MM.1S (cell line): ENCODE measurements at regions not wholly inside any gene's neighbourhood (a gene's known extent, or its start where the extent isn't known, plus 50 kb on each side); places are given as distances from the start of the nearest gene placed in this dataset.

Source experiments
- DNase-seq: peaks from one replicate; pipeline ENCODE4 v3.0.0-alpha.2; 2015
- H2AFZ ChIP-seq: fragments of 300-600 bp; sonication (generic); 2 replicates; pipeline ENCODE4 v1.6.0; 2016; ENCODE audit warnings: antibody characterized with exemption, low read length
- H3F3A ChIP-seq: fragments of 300-600 bp; sonication (generic); 2 replicates; pipeline ENCODE4 v1.6.1; 2016; ENCODE audit warnings: mild to moderate bottlenecking, antibody characterized with exemption, low read length, moderate library complexity, mixed read lengths; ENCODE audit not compliant: insufficient read depth
- H3K27ac ChIP-seq: fragments of 300-600 bp; sonication (generic); 2 replicates; pipeline ENCODE4 v1.5.1; 2016; ENCODE audit warnings: mild to moderate bottlenecking, low read length
- H3K27me3 ChIP-seq: fragments of 300-600 bp; sonication (generic); replicated peaks from 2 replicates; pipeline ENCODE4 v1.6.0; 2016; ENCODE audit warnings: low read length; ENCODE audit not compliant: insufficient read depth
- H3K36me3 ChIP-seq: fragments of 300-600 bp; sonication (generic); replicated peaks from 2 replicates; pipeline ENCODE4 v1.6.1; 2016; ENCODE audit warnings: mild to moderate bottlenecking, low read length, mixed read lengths; ENCODE audit not compliant: insufficient read depth
- H3K4me1 ChIP-seq: fragments of 300-600 bp; sonication (generic); 2 replicates; pipeline ENCODE4 v1.6.1; 2016; ENCODE audit warnings: low read length, mixed read lengths
- H3K4me2 ChIP-seq: fragments of 300-600 bp; sonication (generic); 2 replicates; pipeline ENCODE4 v1.6.0; 2016; ENCODE audit warnings: low read depth, low read length
- H3K4me3 ChIP-seq: fragments of 300-600 bp; sonication (generic); 2 replicates; pipeline ENCODE4 v1.5.1; 2016; ENCODE audit warnings: low read length, mixed read lengths
- H3K79me2 ChIP-seq: fragments of 300-600 bp; sonication (generic); 2 replicates; pipeline ENCODE4 v1.6.1; 2016; ENCODE audit warnings: mixed run types, low read length, mixed read lengths
- H3K9ac ChIP-seq: fragments of 300-600 bp; sonication (generic); 2 replicates; pipeline ENCODE4 v1.6.1; 2016; ENCODE audit warnings: low read length, mixed read lengths
- H3K9me2 ChIP-seq: fragments of 300-600 bp; sonication (generic); replicated peaks from 2 replicates; pipeline ENCODE4 v1.6.1; 2016; ENCODE audit warnings: mild to moderate bottlenecking, low read length, mixed read lengths; ENCODE audit not compliant: insufficient read depth
- H3K9me3 ChIP-seq: fragments of 300-600 bp; sonication (generic); replicated peaks from 2 replicates; pipeline ENCODE4 v1.6.1; 2016; ENCODE audit warnings: mild to moderate bottlenecking, low read length, mixed read lengths; ENCODE audit not compliant: insufficient read depth
- H4K20me1 ChIP-seq: fragments of 300-600 bp; sonication (generic); 2 replicates; pipeline ENCODE4 v1.6.1; 2016; ENCODE audit warnings: mild to moderate bottlenecking, low read length, moderate library complexity, mixed read lengths; ENCODE audit not compliant: insufficient read depth
- EZH2 ChIP-seq: fragments of 300-600 bp; sonication (generic); optimal IDR thresholded peaks from 2 replicates; pipeline ENCODE3; 2017; ENCODE audit warnings: low read depth, mild to moderate bottlenecking, antibody characterized with exemption, low read length, mixed read lengths
- EZH2phosphoT487 ChIP-seq: fragments of 300-600 bp; sonication (generic); IDR thresholded peaks from 2 replicates; pipeline ENCODE4 v1.6.1; 2018; ENCODE audit warnings: antibody characterized with exemption, low read length
- TF ChIP-seq, protein P1 (sequence below): fragments of 300-600 bp; sonication (generic); IDR thresholded peaks from 2 replicates; pipeline ENCODE4 v1.5.1; 2016; ENCODE audit warnings: antibody characterized with exemption, low read length, mixed read lengths

DNA sequence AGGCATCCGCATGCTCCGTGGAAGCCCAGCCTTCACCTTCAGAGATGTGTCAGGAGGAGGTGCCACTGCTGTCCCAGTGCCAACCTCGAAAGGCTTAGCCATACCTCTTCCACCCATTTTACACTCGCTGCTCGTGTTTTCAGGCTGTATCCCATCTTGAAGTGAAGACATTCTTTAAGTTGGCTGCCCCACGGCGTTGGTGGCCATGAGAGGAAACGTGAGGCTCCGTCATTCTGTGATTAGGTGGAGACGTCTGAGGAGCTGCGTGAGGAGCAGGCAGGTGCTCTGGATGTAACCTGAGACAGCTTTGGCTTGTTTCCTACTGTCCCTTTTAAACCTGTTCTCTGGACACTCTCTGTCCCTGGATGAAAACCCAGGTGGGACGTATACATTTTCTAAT is 159.9 kb upstream of the RNF32 start:
- Histone ChIP-seq H3K4me3 (no peak overlapping the region), H3K79me2 (no peaks in the 10 kb centered on the region), H3K4me2 (no peak overlapping the region), H3K27me3 (peaks cover 15% of the 10 kb centered on the region; the same call in 1 of the 2 replicates), H3K4me1 (no peaks in the 10 kb centered on the region), H3F3A (no peaks in the 10 kb centered on the region), H3K9me2 (no peaks in the 10 kb centered on the region), H3K27ac (no peak overlapping the region), H4K20me1 (no peaks in the 10 kb centered on the region), H3K9ac (no peak overlapping the region), H3K36me3 (no peaks in the 10 kb centered on the region), H2AFZ (no peak overlapping the region), H3K9me3 (no peaks in the 10 kb centered on the region)
- TF ChIP-seq EZH2phosphoT487 (no peak), EZH2 (no peak)
- TF ChIP-seq, protein P1, sequence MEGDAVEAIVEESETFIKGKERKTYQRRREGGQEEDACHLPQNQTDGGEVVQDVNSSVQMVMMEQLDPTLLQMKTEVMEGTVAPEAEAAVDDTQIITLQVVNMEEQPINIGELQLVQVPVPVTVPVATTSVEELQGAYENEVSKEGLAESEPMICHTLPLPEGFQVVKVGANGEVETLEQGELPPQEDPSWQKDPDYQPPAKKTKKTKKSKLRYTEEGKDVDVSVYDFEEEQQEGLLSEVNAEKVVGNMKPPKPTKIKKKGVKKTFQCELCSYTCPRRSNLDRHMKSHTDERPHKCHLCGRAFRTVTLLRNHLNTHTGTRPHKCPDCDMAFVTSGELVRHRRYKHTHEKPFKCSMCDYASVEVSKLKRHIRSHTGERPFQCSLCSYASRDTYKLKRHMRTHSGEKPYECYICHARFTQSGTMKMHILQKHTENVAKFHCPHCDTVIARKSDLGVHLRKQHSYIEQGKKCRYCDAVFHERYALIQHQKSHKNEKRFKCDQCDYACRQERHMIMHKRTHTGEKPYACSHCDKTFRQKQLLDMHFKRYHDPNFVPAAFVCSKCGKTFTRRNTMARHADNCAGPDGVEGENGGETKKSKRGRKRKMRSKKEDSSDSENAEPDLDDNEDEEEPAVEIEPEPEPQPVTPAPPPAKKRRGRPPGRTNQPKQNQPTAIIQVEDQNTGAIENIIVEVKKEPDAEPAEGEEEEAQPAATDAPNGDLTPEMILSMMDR = no peak
- no peak for DNase-seq

DNA sequence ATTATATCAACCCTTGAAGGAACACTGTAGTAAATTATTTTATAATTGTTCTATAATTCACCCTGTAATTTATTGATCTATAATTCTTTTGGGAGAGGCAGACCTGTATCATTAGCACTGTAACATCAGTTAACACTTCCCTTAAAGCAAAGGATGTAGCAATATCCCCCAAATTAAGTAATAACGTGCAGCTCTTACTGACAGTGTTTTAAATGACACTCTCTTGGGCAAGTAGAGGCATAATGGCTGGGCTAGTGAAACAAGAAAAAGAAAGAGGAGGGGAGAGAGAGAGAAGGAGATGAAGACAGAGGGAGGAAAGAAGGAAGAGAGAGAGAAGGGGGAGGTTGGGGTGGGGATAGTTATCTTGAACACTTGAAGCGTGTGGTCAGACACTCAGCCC is 161.0 kb upstream of the RNF32 start:
- H4K20me1 ChIP-seq = no peaks in the 10 kb centered on the region

DNA sequence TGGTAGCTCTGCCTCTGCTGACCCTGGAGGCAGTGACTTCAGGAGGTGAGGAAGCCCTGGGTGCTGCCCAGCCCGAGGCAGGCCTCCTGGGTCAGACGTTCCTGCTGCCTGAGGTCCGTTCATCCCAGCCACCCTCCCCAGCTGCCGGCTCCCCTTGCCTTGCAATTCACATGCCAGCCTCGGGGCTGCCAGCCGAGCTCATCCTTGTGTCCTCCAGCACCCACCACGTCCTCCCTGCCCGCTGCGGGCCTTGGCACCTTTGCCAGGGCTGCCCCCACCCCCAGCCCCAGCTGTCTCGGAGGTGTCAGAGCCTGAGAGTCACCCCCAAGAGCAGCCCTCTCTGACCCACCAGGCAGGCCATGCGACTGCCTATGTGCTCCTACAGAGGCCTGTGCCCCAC is 162.1 kb upstream of the RNF32 start:
- H4K20me1 ChIP-seq = no peaks in the 10 kb centered on the region
- peaks cover 15% of the 10 kb centered on the region; the same call in 1 of the 2 replicates for H3K27me3 ChIP-seq
- no peak overlapping the region for H2AFZ ChIP-seq
- H3K4me1 ChIP-seq = no peaks in the 10 kb centered on the region
- H3K9ac ChIP-seq = no peak overlapping the region
- TF ChIP-seq EZH2phosphoT487 (no peak), EZH2 (no peak)
- TF ChIP-seq, protein P1 = no peak
- DNase-seq = no peak
- H3F3A ChIP-seq = no peaks in the 10 kb centered on the region
- H3K4me2 ChIP-seq = no peak overlapping the region
- H3K79me2 ChIP-seq = no peaks in the 10 kb centered on the region
- no peaks in the 10 kb centered on the region for H3K9me3 ChIP-seq
- no peaks in the 10 kb centered on the region for H3K36me3 ChIP-seq
- H3K27ac ChIP-seq = no peak overlapping the region
- H3K9me2 ChIP-seq = no peaks in the 10 kb centered on the region
- no peak overlapping the region for H3K4me3 ChIP-seq

More for the DNA sequence above, 161.0 kb upstream of the RNF32 start:
- Histone ChIP-seq H3K79me2 (no peaks in the 10 kb centered on the region), H3K9ac (no peak overlapping the region), H3K4me1 (no peaks in the 10 kb centered on the region), H3K4me2 (no peak overlapping the region), H3K9me2 (no peaks in the 10 kb centered on the region), H3K36me3 (no peaks in the 10 kb centered on the region), H2AFZ (no peak overlapping the region), H3K4me3 (no peak overlapping the region), H3F3A (no peaks in the 10 kb centered on the region), H3K27me3 (peaks cover 15% of the 10 kb centered on the region; the same call in 1 of the 2 replicates), H3K27ac (no peak overlapping the region), H3K9me3 (no peaks in the 10 kb centered on the region)
- TF ChIP-seq EZH2phosphoT487 (no peak), EZH2 (no peak)
- TF ChIP-seq, protein P1 = no peak
- no peak for DNase-seq
